H1 (cell line): ENCODE measurements at regions not wholly inside any gene's neighbourhood (a gene's known extent, or its start where the extent isn't known, plus 50 kb on each side); places are given as distances from the start of the nearest gene placed in this dataset.
"Not testable (repeated sequence)": the region's sequence is repeated elsewhere in the genome, so short reads cannot be mapped to it uniquely, and the experiment has no call there.

Source experiments
- CTCF ChIA-PET: fragments of 300-600 bp; sonication (Branson Sonifier 250); formaldehyde crosslinking; loops from one replicate; lab custom pipeline; 2021; ENCODE audit not compliant: partially characterized antibody; lab: Charles Lee
- POLR2A ChIA-PET: fragments of 300-600 bp; sonication (Branson Sonifier 250); formaldehyde crosslinking; loops from one replicate; lab custom pipeline; 2021; ENCODE audit warnings: inconsistent platforms; ENCODE audit not compliant: partially characterized antibody; lab: Charles Lee
- DNase-seq, 2 experiments: peaks; one replicate each; pipeline versions ENCODE4 v3.0.0 to v3.0.0-alpha.2; 2010 to 2022; ENCODE audit warnings: low spot score in 2 of 2, low read depth in 1 of 2, mixed read lengths in 1 of 2
- FAIRE-seq: peaks from 2 replicates; lab custom pipeline; 2011; peaks lifted over from hg19 to GRCh38; lab: Jason Lieb, UNC
- H2AFZ ChIP-seq: 2 replicates; pipeline ENCODE4 v1.8.1; 2012; ENCODE audit warnings: low read length, inconsistent platforms
- H2AK5ac ChIP-seq: 2 replicates; pipeline ENCODE4 v1.6.1; 2013; ENCODE audit warnings: low read depth, low read length
- H2BK120ac ChIP-seq: replicated peaks from 2 replicates; pipeline ENCODE3; 2013; ENCODE audit warnings: low read depth, low read length, inconsistent platforms
- H2BK12ac ChIP-seq: 2 replicates; pipeline ENCODE4 v1.6.1; 2013; ENCODE audit warnings: low read depth, low read length
- H2BK15ac ChIP-seq: 2 replicates; pipeline ENCODE4 v1.6.1; 2013; ENCODE audit warnings: low read length
- H2BK20ac ChIP-seq: 2 replicates; pipeline ENCODE4 v1.6.1; 2013; ENCODE audit warnings: low read length
- H2BK5ac ChIP-seq: 2 replicates; pipeline ENCODE4 v1.6.1; 2013; ENCODE audit warnings: low read depth, low read length
- H3K14ac ChIP-seq: 2 replicates; pipeline ENCODE4 v1.6.1; 2013; ENCODE audit warnings: inconsistent platforms; ENCODE audit not compliant: insufficient read length
- H3K18ac ChIP-seq: 2 replicates; pipeline ENCODE4 v1.6.1; 2013; ENCODE audit warnings: low read length; ENCODE audit errors: extremely low read depth
- H3K23ac ChIP-seq: 2 replicates; pipeline ENCODE4 v1.6.1; 2013; ENCODE audit warnings: inconsistent platforms; ENCODE audit not compliant: insufficient read length
- H3K23me2 ChIP-seq: 2 replicates; pipeline ENCODE4 v1.6.1; 2013; ENCODE audit warnings: low read depth, low read length
- H3K27ac ChIP-seq: 2 replicates; pipeline ENCODE4 v1.6.1; 2011; ENCODE audit warnings: low read depth, low read length, inconsistent platforms
- H3K27me3 ChIP-seq, 4 experiments: replicated peaks in 1 of 4; 1 replicate in 1 of 4; 2 replicates in 3 of 4; pipeline versions ENCODE4 v1.6.1 to v1.8.1; 2011 to 2013; ENCODE audit warnings: low read length in 3 of 4, mild to moderate bottlenecking in 3 of 4, inconsistent platforms in 2 of 4, mixed read lengths in 2 of 4, moderate library complexity in 1 of 4; ENCODE audit not compliant: control insufficient read depth in 3 of 4, insufficient read depth in 3 of 4; ENCODE audit errors: extremely low read depth in 1 of 4
- H3K36me3 ChIP-seq, 4 experiments: 2 replicates each; pipeline versions ENCODE4 v1.6.1 to v1.8.1; 2011 to 2013; ENCODE audit warnings: mild to moderate bottlenecking in 4 of 4, low read length in 3 of 4, moderate library complexity in 2 of 4, control low read depth in 1 of 4, inconsistent platforms in 1 of 4; ENCODE audit not compliant: insufficient read depth in 4 of 4, control insufficient read depth in 2 of 4
- H3K4ac ChIP-seq: replicated peaks from 2 replicates; pipeline ENCODE3; 2013; ENCODE audit warnings: low read length, low read depth, mixed read lengths, inconsistent platforms; ENCODE audit not compliant: insufficient read length
- H3K4me1 ChIP-seq, 4 experiments: replicated peaks in 1 of 4; 1 replicate in 1 of 4; 2 replicates in 3 of 4; pipeline versions ENCODE4 v1.6.1 to v1.8.1; 2011 to 2013; ENCODE audit warnings: low read length in 3 of 4, inconsistent platforms in 2 of 4, mixed read lengths in 1 of 4; ENCODE audit not compliant: insufficient read depth in 4 of 4, control insufficient read depth in 3 of 4
- H3K4me2 ChIP-seq, 2 experiments: 2 replicates each; pipeline versions ENCODE4 v1.6.1 to v1.8.1; 2011 to 2013; ENCODE audit warnings: low read depth in 2 of 2, low read length in 2 of 2, control low read depth in 1 of 2, inconsistent platforms in 1 of 2, mild to moderate bottlenecking in 1 of 2; ENCODE audit not compliant: insufficient read depth in 1 of 2
- H3K4me3 ChIP-seq, 4 experiments: fragments of 200-600, 300-600 bp in 1 of 4; sonication (generic), shearing (Covaris generic), sonication (Bioruptor Twin) in 1 of 4; 2 replicates each; pipeline versions ENCODE4 v1.5.1 to v1.8.1; 2011 to 2016; ENCODE audit warnings: low read length in 4 of 4, low read depth in 3 of 4, control low read depth in 2 of 4, inconsistent platforms in 2 of 4, mild to moderate bottlenecking in 2 of 4, mixed read lengths in 1 of 4, moderate library complexity in 1 of 4; ENCODE audit not compliant: insufficient read depth in 2 of 4; ENCODE audit errors: extremely low read depth in 1 of 4
- H3K56ac ChIP-seq: replicated peaks from 2 replicates; pipeline ENCODE3; 2013; ENCODE audit warnings: low read depth, mild to moderate bottlenecking, mixed read lengths, low read length, inconsistent platforms; ENCODE audit not compliant: insufficient read length
- H3K79me1 ChIP-seq: 2 replicates; pipeline ENCODE4 v1.6.1; 2013; ENCODE audit warnings: low read depth, low read length, control low read depth
- H3K79me2 ChIP-seq, 2 experiments: 2 replicates each; pipeline versions ENCODE4 v1.6.1 to v1.8.1; 2012 to 2013; ENCODE audit warnings: low read length in 2 of 2, mild to moderate bottlenecking in 2 of 2, inconsistent platforms in 1 of 2; ENCODE audit not compliant: insufficient read depth in 2 of 2, control insufficient read depth in 1 of 2
- H3K9ac ChIP-seq, 4 experiments: replicated peaks in 1 of 4; 1 replicate in 1 of 4; 2 replicates in 3 of 4; pipeline versions ENCODE4 v1.6.1 to v1.8.1; 2011 to 2013; ENCODE audit warnings: low read depth in 3 of 4, low read length in 3 of 4, control low read depth in 2 of 4, mild to moderate bottlenecking in 2 of 4, moderate library complexity in 2 of 4, inconsistent platforms in 1 of 4; ENCODE audit errors: extremely low read depth in 1 of 4
- H3K9me3 ChIP-seq, 2 experiments: 2 replicates each; pipeline versions ENCODE4 v1.6.1 to v1.8.1; 2012 to 2013; ENCODE audit warnings: mild to moderate bottlenecking in 2 of 2, moderate library complexity in 2 of 2, control low read depth in 1 of 2, inconsistent platforms in 1 of 2, low read depth in 1 of 2, low read length in 1 of 2, mixed read lengths in 1 of 2; ENCODE audit not compliant: insufficient read depth in 2 of 2
- H4K20me1 ChIP-seq, 2 experiments: replicated peaks in 1 of 2; 2 replicates each; pipeline versions ENCODE3 to v1.8.1; 2011 to 2013; ENCODE audit warnings: inconsistent platforms in 2 of 2, low read length in 2 of 2, mild to moderate bottlenecking in 1 of 2; ENCODE audit not compliant: insufficient read depth in 2 of 2, control insufficient read depth in 1 of 2
- H4K5ac ChIP-seq: 2 replicates; pipeline ENCODE4 v1.6.1; 2013; ENCODE audit warnings: low read length, low read depth, mixed read lengths, inconsistent platforms; ENCODE audit not compliant: insufficient read length
- H4K8ac ChIP-seq: 2 replicates; pipeline ENCODE4 v1.8.0; 2013; ENCODE audit warnings: mild to moderate bottlenecking, moderate library complexity, low read length, inconsistent platforms; ENCODE audit not compliant: insufficient read depth; ENCODE audit errors: extremely low read depth
- H4K91ac ChIP-seq: replicated peaks from 2 replicates; pipeline ENCODE3; 2013; ENCODE audit warnings: low read length, mixed read lengths, inconsistent platforms; ENCODE audit not compliant: insufficient read length
- WGBS, 2 experiments: shearing (Covaris generic) in 1 of 2; methylation state at CpG; one replicate each; pipeline versions ENCODE4 v1.1.6 to v1.1.7; 2013 to 2015; ENCODE audit warnings: low lambda C conversion rate in 2 of 2, mixed read lengths in 2 of 2, inconsistent platforms in 1 of 2, low coverage in 1 of 2, missing lambda C conversion rate in 1 of 2; ENCODE audit not compliant: insufficient replicate concordance in 2 of 2, insufficient coverage in 1 of 2, insufficient read length in 1 of 2; ENCODE audit errors: extremely low coverage in 1 of 2, missing lambda C conversion rate in 1 of 2; 5-methylcytosine and 5-hydroxymethylcytosine counted together

- H4K5ac ChIP-seq, H3K4ac ChIP-seq, H3K27me3 ChIP-seq, H4K91ac ChIP-seq, H2BK5ac ChIP-seq, H2AFZ ChIP-seq, H3K4me3 ChIP-seq, H3K4me1 ChIP-seq, H2AK5ac ChIP-seq, H3K79me2 ChIP-seq, H3K79me1 ChIP-seq, H3K23me2 ChIP-seq, H2BK120ac ChIP-seq, FAIRE-seq, H3K9ac ChIP-seq, H3K23ac ChIP-seq, H3K36me3 ChIP-seq, H3K56ac ChIP-seq, H3K18ac ChIP-seq, DNase-seq, H3K27ac ChIP-seq, H2BK15ac ChIP-seq, H3K4me2 ChIP-seq, CTCF ChIA-PET, H4K8ac ChIP-seq, H2BK12ac ChIP-seq, H2BK20ac ChIP-seq, H3K9me3 ChIP-seq, H4K20me1 ChIP-seq, H3K14ac ChIP-seq: not testable (repeated sequence)
- WGBS, 2 experiments = 87% methylated on average over 4 of the region's 4 CpGs; no CpG with 5 or more reads in 1 of the 2 experiments
- POLR2A ChIA-PET = interaction anchor here (0.7 kb wide), 1 partner anchor 34 kb away, joined by 3 read pairs; no protein-coding TSS in a partner anchor
Measured at GRCh38 chr13:50294425-50294824, 279.2 kb downstream of the KCNRG start.
